ENCODE measurements at regions not wholly inside any gene's neighbourhood (a gene's known extent, or its start where the extent isn't known, plus 50 kb on each side); places are given as distances from the start of the nearest gene placed in this dataset.
"Not testable (repeated sequence)": the region's sequence is repeated elsewhere in the genome, so short reads cannot be mapped to it uniquely, and the experiment has no call there.

DNA sequence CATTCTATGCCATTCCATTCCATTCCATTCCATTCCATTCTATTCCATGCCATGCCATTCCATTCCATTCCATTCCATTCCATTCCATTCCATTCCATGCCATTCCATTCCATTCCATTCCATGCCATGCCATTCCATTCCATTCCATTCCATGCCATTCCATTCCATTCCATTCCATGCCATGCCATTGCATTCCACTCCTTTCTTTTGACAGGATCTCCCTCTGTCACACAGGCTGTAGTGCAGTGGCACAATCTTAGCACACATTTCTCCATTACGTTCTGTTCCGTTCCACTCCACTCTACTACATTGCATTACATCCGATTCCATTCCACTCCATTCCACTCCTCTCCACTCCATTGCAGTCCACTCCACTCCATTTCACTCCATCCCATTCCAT, 637.9 kb downstream of the TP53TG3F start:
- H3K4me3 Mint-ChIP-seq; ATAC-seq (replicated peaks in 1 of 4); H3K4me3 ChIP-seq (ENCODE audit: control insufficient read depth in 1 of 2, extremely low read depth in 1 of 2, low read length in 1 of 2); H3K27ac ChIP-seq (ENCODE audit: low read length); H3K4me1 Mint-ChIP-seq; DNase-seq; POLR2A ChIA-PET; H3K27ac Mint-ChIP-seq; CTCF ChIA-PET; H3K27me3 Mint-ChIP-seq; H3K36me3 ChIP-seq (ENCODE audit: control insufficient read depth in 2 of 2, extremely low read depth in 1 of 2, insufficient read depth in 1 of 2, low read length in 1 of 2); H3K36me3 Mint-ChIP-seq; H3K4me1 ChIP-seq (ENCODE audit: control insufficient read depth in 1 of 2, extremely low read depth in 1 of 2, insufficient read depth in 2 of 2, low read length in 2 of 2); H3K27me3 ChIP-seq (replicated peaks in 1 of 2; ENCODE audit: control insufficient read depth in 2 of 2, extremely low read depth in 1 of 2, insufficient read depth in 2 of 2, low read length in 1 of 2): not testable (repeated sequence)
- H3K9me3 ChIP-seq: peaks cover 21% of the 10 kb centered on the region
- 88% methylated on average over 3 of the region's 3 CpGs for WGBS (ENCODE audit: insufficient coverage)
- peaks cover 53 to 57% (median 56%) of the 10 kb centered on the region in 3 donors for H3K9me3 Mint-ChIP-seq

DNA sequence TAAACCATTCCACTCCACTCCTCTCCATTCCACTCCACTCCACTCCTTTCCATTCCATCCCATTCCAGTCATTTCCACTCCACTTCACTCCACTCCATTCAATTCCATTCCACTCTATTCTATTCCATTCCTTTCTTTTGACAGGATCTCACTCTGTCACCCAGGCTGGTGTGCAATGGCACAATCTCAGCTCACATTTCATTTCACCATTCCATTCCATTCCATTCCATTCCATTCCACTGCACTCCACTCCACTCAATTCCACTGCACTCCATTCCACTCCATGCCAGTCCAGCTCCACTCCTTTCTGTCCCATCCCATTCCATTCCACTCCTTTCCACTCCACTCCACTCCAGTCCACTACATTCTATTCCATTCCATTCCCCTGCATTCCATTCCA, 638.6 kb downstream of the TP53TG3F start:
- H3K4me1 ChIP-seq (ENCODE audit: control insufficient read depth in 1 of 2, extremely low read depth in 1 of 2, insufficient read depth in 2 of 2, low read length in 2 of 2); H3K27ac Mint-ChIP-seq; H3K27me3 Mint-ChIP-seq; H3K36me3 ChIP-seq (ENCODE audit: control insufficient read depth in 2 of 2, extremely low read depth in 1 of 2, insufficient read depth in 1 of 2, low read length in 1 of 2); POLR2A ChIA-PET; H3K36me3 Mint-ChIP-seq; DNase-seq; H3K27ac ChIP-seq (ENCODE audit: low read length); H3K4me3 ChIP-seq (ENCODE audit: control insufficient read depth in 1 of 2, extremely low read depth in 1 of 2, low read length in 1 of 2); H3K4me3 Mint-ChIP-seq; CTCF ChIA-PET; H3K4me1 Mint-ChIP-seq; H3K27me3 ChIP-seq (replicated peaks in 1 of 2; ENCODE audit: control insufficient read depth in 2 of 2, extremely low read depth in 1 of 2, insufficient read depth in 2 of 2, low read length in 1 of 2); ATAC-seq (replicated peaks in 1 of 4): not testable (repeated sequence)
- H3K9me3 ChIP-seq: peaks cover 15% of the 10 kb centered on the region
- peaks cover 48 to 52% (median 50%) of the 10 kb centered on the region in 3 donors for H3K9me3 Mint-ChIP-seq

GRCh38 chr16:34099028-34099427, 639.6 kb downstream of the TP53TG3F start:
- H3K4me3 Mint-ChIP-seq; H3K36me3 ChIP-seq (ENCODE audit: control insufficient read depth in 2 of 2, extremely low read depth in 1 of 2, insufficient read depth in 1 of 2, low read length in 1 of 2); H3K36me3 Mint-ChIP-seq; POLR2A ChIA-PET; H3K4me1 Mint-ChIP-seq; H3K4me3 ChIP-seq (ENCODE audit: control insufficient read depth in 1 of 2, extremely low read depth in 1 of 2, low read length in 1 of 2); H3K27me3 Mint-ChIP-seq; H3K27ac ChIP-seq (ENCODE audit: low read length); CTCF ChIA-PET; H3K4me1 ChIP-seq (ENCODE audit: control insufficient read depth in 1 of 2, extremely low read depth in 1 of 2, insufficient read depth in 2 of 2, low read length in 2 of 2); H3K27ac Mint-ChIP-seq; H3K27me3 ChIP-seq (replicated peaks in 1 of 2; ENCODE audit: control insufficient read depth in 2 of 2, extremely low read depth in 1 of 2, insufficient read depth in 2 of 2, low read length in 1 of 2); ATAC-seq (replicated peaks in 1 of 4); DNase-seq: not testable (repeated sequence)
- peaks cover 11% of the 10 kb centered on the region for H3K9me3 ChIP-seq
- H3K9me3 Mint-ChIP-seq: peaks cover 47 to 54% (median 53%) of the 10 kb centered on the region in 3 donors
- 32% methylated on average over 2 of the region's 2 CpGs for WGBS (ENCODE audit: insufficient coverage)

Measured in T-cell (primary cell).